Stimulated activated CD4-positive, alpha-beta T cell treated with anti-CD3 and anti-CD28 coated beads, Interleukin-1b, Interleukin-23, amount 100 ng/mL, for 1 hour (primary cell): ENCODE measurements at regions not wholly inside any gene's neighbourhood (a gene's known extent, or its start where the extent isn't known, plus 50 kb on each side); places are given as distances from the start of the nearest gene placed in this dataset.

ENCODE experiments used
- DNase-seq, 2 donors: peaks; one replicate each; pipeline ENCODE4 v3.0.0-alpha.2; 2020; ENCODE audit warnings: low read depth in 2 of 2

DNA sequence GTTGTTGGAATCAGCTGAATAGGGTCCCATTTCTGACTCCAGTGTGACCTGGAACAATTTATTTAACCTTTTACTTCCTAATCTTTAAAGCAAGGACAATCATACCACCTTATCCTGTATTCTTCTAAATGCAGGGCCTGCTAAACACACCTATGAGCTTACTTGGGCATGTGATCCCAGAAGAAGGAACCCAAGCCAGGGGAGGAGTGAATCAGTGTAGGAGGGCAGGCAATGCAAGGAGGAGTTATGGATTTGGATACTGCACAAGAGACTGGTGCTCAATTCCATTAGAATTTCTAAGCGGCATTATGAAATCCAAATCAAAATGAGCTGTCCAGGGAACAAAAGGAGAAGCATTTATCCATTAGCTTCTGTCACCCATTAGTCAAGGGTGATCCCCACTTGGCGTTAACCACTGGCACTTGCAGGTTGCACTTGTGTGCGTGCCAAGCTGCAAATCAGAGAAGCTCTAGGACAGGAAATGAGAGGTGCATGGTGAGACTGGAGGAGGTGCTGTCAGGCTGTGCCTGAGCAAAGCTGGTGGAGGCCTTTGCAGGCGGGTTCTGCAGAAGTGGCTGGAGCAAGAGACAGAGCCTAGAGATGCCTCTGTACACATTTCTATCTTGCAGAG lies 297.2 kb upstream of the PLXNA2 start:
- no peak for DNase-seq

DNA sequence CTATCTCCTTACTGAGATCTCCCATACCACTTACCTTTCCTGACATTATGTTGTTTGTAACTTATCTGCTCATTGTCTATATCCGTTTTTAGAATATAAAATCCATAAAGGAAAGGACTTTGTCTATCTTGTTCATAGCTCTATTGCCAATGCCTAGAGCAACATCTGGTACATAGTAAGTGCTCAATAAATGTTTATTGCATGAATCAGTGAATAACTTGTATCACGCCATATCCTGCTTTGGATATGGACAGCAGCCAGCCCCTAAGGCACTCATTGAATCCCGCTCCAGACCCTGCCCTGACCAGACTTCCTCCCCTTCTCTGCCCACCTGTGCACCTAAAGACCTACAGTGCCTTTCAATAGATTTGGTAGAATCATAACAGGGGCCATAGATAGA lies 298.1 kb upstream of the PLXNA2 start:
- no peak for DNase-seq

DNA sequence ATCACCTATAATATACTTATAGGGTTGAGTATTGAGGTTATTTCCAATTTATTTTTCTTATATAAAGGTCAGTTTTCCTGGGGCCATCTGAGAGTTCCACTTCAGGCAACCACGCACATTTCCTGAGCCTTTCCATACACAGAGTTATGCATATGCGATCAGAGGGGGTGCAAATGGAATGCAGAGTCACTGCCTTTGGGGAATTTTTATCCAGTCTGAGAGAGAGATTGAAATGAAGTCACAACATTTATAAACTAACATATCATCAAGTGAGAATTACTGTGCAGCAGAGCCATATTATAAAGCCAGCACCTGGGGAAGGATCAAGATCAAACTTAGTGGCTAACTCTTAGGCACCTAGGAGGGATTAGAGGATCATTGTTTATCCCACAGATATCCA lies 299.9 kb upstream of the PLXNA2 start:
- DNase-seq: no peak

DNA sequence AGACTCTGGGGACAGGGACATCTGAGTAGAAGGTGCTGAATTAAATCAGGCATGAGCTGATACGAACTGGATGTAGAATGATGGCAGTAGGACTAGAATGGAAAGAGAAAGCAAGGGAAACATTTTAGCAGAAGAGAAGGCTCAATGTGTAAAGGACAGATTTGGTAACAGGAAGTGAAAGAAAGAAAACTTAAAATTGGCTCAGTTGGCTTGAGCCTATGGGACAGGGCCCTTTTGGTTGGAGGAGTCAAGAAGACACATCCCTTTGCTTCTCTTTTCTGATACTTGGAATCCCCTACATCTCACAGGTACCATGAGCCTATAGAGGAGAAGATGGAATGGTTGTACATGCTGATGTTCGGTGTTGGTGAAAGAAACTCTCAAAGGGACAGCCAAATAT lies 300.6 kb upstream of the PLXNA2 start:
- no peak for DNase-seq

DNA sequence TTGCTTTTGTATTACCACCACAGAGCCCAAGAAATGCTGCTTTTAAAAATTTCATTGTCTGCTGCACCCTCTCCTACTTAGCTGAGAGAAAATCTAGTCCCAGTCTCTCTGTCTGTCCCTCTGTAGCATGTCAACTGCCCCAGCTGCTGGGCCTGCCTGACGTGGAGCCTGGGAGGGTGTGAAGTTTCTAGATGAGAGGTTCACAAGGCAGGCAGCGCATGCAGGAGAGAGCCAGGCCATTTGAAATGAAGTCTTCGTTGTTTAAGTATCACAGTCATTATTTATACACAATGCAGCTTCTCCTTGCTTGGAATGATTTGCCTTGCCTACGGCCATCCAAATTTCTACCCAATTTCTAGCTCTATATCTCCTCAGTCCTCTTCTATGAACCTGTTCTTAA lies 306.8 kb upstream of the PLXNA2 start:
- DNase-seq: no peak

DNA sequence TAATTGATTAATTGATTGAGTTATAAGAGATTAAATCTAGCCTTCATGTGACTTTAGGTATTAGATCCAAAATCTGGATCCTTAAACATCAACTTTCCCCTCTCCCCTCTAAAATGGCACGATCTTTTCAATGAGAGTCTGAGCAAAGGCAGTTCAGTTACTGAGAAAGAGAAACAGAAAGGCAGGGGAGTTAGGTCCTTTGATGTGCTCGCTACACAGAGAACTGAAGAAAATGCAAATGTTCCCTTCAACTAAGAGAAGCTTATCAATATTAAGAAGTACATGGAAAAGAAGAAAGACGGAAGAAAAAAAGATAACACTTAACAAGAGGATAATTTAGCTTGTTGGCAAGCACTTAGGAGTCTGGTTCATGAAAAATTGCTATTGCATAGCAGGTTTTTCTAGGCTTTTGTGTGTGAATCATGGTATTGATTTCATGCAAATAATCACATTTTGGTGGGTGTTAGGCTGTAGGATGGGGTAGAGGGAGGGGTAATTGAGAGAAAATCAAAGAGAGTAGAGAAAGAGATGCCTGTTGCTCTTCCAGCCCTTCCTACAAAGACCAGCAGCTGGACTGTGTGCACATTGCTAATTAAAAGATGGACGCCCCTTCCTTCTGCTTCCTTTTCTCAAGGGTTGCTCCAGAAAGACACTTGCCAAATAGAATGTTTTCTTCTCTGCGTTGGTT lies 307.6 kb upstream of the PLXNA2 start:
- DNase-seq: no peak

DNA sequence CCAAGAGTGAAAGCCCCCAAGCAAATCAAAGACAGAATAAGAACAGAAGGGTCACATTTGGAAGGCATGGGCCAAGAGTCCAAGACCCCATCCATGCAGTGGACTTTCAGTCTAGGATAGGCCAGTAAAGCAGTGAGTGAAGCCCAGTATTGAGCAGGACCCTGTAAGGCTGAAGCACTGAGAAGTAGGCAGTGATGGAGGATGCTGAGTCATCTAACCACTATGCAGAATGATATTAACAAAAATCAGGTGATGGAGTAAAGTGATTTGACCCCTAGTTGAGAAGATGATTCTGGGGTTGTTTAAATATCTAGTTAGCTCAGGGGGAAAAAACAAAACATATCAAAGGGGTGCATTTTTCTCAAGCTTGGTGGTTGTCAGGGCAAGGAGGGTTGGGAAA lies 308.7 kb upstream of the PLXNA2 start:
- DNase-seq: no peak

DNA sequence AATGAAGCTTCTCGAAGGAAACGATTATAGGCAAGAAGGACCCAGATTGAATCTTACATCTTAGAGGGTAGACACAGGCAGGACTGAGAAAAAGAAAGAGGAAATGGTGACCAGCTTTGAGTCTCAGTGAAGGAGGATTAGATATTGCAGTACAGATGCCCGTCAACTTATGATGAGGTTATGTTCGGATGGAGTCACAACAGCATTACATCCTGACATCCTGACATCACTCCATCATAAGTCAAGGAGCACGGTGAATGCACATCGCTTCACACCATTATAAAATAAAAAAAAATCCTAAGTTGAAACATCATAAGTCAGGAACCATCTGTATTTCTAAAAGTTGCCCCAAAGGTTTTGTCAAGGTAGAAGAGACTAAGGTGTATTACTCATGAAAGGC lies 312.3 kb upstream of the PLXNA2 start:
- no peak for DNase-seq

DNA sequence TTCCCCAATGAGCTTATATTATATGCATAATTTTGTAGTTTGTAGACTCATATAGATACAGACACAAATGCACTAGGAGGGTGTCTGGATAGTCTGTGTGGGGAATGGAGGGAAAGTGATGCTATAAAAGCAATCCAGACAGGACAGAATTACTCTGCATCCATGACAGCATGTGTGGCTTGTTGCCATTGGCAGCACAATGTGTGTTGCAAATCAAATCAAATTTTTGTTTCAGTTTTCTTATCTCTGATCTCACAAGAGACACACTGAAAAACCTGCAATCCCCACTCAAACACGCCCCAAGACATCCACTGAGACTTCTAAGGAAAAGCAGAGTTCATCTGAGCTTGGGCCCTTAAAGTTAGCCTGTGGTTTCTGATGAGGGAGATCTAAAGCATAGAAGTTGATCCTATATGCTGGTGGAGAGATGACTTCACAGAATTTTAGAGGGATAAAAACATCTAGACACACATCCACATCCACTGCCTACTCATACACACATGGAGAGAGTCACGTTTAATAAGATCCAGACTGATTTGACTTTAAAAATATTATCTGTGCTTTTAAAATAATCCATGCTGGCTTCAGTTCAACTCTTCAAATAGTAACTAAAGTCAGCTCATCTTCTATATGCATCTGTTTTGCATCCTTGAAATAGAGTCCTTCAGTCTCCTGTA lies 313.0 kb upstream of the PLXNA2 start:
- DNase-seq: no peak

DNA sequence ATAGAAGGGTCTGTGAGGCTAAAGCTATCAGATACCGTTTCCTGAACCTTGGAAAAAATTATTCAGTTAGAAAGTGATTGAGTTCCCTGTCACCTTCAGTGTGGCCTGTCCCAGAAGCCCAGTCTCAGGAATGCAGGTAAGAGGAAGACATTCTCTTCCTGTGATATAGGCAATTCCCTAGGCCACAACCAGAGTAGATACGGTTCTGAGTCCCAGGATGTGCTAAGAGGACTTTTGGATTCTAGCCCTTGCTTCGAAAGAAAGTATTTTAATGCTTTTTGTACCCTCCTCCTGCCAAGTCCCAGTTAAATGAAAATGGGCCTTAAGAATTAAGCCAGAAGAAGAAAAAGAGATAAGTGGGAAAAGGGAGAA lies 313.5 kb upstream of the PLXNA2 start:
- no peak for DNase-seq

DNA sequence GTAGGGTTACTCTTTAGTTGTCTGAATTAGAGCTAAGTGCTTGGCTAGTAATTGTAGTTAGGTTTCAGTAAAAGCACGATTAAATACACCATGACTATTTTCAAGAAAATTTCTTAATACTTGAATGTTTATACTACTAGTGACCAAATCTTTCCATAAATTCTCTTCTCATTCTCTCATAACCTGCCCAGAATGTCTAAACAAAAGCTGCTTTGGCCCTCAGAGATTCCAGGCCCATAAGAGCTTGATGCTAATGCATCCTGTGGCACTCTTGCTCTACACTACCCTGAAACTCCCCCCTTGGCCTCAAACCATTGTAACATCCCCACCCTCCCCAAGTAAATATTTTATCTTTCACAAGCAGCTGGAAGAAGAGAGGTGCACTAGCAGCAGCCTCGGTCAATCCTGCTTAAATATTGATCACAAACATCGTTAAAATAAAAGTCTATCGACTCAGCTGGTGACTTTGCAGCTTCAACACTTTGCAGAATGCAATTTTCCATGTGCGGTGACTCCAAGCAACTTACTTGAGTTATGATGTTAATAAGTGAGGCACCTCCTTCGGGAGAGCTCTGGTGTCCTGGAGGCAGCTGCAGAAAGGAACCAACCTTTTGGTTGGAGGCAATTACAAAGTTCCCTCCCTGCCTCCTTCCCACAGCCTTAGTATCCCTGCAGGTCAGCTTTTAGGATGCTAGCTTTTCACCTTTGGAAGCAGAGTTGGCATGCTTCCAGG lies 315.6 kb upstream of the PLXNA2 start:
- no peak for DNase-seq

DNA sequence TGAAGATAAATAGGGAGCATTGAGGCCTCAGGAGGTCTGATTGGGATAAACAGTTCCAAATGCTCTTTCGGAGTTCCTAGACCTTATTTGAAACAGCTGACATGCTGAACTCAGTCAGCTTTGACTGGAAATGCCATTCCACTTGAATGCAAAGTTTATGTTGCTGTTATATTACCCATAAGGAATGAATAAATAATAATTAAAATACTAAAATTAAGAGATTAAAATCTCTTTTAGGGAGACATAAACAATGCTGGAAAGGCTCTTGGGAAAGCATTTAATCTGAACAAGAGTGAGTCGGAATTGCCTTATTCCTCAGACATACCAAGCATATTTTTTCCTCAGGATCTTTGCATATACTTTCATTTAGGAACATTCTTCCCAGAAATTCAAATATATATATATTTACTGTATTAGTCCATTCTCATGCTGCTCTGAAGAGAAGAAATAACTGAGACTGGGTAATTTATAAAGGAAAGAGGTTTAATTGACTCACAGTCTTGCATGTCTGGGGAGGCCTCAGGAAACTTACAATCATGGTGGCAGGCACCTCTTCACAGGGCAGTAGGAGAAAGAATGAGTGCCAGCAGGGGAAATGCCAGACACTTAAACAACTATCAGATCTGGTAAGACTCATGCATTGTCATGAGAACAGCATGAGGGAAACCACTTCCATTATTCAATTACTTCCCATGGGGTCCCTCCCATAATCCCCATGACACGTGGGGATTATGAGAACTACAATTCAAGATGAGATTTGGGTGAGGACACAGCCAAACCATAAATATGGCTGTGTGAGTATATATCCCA lies 318.2 kb upstream of the PLXNA2 start:
- no peak for DNase-seq

DNA sequence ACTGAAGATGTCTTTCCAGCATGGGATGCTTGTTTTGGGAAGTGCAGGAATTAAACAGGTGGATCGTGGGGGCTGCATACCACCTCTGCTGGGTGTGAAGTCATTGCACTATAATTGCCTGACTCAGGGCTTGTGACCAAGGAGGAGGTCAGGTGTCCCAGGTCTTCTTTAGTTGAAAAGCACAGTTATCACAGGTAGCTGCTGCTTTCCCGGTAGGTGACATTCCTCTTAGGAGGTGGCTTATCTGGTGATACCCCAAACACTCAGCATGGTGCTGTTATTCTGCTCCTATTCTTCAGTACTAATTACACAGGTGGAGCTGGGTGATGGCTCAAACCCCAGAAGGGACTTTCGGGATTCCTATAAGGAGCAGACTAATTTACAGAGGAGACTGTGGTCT lies 320.3 kb upstream of the PLXNA2 start:
- DNase-seq: no peak

DNA sequence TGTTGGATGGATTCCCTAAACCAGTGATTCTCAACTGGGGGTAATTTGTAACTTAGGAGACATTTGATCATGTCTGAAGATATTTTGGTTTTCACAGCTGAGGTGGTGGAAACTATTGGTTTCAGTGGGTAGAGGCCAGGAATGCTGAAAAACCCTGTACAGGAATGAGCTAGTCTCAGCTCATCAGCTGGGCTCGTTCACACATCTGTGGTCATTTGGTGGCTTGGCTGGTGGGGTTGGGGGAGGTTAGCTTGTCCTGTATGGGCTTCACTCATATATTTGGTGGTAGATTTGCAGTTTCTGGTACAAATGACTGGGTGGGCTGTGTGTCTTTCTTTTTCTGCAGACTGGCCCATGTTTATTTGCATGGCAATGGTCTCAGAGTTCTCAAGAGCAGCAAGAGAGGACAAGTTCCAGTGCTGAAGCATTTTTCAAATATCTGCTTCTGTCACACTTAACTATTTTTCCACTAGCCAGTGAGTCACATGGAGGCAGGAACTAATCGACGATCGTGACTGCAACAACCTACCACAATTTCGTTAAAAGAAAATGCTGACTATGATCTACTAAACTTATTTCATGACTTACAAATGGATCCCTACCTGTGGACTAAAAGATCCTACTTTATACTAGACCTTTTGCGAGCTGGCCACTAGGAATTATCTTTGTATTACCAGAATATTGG lies 321.7 kb upstream of the PLXNA2 start:
- no peak for DNase-seq

DNA sequence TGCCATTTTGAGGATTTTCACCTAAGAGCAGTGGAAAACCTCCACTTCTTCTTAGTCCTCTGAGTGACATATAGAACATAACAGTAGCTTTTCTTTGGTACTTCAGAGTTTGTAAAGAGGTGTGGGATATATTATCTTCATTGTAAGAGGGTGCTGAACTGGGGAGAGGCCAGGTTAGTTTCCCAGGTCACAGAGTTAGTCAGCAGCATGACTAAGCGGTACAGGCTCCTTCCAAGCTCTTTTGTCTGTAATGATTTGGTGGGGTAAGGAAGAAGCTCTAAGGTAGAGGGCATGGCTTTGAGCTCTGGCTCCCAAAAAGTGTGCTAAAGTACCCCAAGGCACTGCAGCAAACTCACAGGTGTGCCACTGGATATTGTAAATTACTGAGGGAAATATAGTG lies 325.0 kb upstream of the PLXNA2 start:
- no peak for DNase-seq

DNA sequence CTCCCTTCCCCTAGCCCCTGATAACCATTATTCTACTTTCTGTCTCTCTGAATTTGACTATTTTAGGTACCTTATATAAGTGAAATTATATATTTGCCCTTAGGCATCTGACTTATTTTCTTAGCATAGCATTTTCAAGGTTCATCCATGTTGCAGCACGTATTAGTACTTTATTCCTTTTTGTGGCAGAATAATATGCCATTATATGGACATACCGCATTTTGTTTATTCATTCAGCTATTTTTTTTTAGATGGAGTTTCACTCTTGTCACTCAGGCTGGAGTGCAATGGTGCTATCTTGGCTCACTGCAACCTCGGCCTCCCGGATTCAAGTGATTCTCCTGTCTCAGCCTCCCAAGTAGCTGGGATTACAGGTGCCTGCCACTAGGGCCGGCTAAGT lies 326.2 kb upstream of the PLXNA2 start:
- DNase-seq: no peak

DNA sequence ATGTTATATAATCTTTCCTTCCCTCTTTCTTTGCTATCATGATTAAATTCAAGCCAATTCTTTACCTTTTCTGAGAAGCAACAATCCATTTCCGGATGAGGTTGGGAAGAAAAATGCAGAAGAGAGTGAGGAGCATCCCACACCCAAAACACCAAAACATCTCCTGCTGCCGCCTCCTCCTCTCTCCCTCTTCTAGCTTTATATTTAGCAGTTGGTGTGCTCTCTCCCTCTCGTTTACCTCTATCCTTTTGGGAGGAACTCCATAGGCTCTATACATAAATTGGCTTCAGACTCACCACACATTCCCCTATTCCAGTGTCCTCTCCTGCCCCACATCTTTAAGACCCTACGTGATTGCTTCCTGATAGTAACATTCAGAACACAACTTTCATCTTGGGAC lies 332.2 kb upstream of the PLXNA2 start:
- no peak for DNase-seq

DNA sequence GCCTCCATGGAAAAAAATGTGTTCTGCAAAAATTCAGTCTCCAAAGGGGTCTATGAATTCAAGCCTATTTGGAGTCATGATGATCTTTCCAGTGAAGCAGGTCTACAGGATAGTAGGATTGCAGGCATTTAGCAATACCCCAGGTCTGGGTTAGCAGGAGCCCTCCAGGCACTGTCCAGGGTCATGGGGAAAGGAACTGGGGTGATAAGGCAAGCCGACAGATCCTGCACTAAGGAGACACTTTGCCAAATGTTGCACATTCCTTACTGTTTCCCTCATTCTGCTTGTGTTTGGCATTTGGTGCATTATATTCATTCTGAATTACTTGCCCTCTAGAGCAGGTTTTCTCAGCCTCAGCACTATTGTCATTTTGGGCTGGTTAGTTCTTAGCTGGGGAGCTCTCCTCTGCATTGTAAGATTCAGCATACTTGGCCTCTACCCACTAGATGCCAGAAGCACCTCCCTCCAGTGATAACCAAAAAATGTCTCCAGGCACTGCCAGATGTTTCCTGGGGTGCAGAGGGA lies 333.3 kb upstream of the PLXNA2 start:
- DNase-seq: no peak

DNA sequence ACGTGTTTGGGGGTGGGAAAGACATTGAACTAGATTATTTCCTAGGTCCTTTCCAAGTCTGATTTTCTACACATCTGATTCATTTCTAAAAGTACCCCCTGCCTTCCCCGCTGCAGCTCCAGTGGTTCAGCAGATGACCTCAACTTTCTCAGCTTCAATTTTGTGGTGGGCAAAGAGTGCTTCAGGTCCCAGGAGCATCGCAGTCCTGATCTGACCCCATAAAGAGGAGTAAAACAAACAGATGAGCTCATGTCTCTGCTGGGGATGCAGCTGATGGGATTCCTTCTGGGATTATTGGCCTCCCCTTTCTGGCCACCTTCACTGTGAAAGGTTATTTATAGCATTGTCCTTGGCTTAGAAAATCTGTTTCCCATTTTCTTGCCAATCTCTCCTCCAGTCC lies 337.0 kb upstream of the PLXNA2 start:
- no peak for DNase-seq

DNA sequence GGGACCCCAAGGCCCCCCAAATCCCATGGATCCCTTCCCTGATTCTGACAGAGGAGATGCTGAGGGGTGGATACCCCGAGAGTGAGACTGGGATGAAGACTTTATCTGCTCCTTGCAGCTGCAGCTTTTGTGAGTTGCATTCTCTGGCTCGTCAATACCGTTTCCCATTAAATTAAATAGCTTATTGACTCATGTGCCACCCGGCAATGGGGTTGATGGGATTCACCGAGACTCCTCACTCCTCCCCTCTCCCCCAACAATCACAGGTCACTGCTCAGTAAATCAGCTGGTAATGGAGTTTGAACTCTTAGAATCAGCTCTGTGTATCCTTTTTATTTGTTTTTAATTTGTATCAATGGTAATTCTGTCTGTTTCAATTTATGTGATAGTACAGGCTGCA lies 337.5 kb upstream of the PLXNA2 start:
- no peak for DNase-seq

DNA sequence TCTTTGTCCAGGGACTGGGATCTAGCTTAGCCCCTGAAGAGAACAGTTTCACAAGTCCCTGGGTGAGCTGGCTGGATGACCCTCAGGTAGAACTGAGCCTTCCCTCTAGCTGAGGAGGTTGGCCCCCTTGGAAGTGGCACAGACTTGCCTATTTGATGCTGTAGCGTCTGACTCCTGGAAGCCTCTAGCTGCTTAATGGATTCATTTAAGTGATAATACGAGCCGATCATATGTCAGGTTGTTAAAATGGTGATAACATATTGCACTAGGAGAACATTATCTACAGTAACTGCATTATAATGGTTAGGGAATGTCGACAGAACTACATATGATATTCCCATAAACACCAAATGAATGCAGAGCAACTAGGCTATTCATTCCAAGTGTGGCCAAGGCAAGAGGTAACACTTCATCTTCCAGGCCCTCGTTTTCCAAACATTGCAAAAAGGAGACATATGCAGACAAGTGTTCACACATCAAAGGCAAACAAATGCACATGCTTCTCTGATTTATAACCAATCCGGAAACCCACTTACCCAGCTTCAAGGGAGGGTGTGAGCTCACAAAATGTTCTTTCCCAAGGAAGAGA lies 340.1 kb upstream of the PLXNA2 start:
- DNase-seq: no peak
